Liver (tissue), 8 donors: ENCODE measurements at regions not wholly inside any gene's neighbourhood (a gene's known extent, or its start where the extent isn't known, plus 50 kb on each side); places are given as distances from the start of the nearest gene placed in this dataset.

Experiments
- DNase-seq: peaks from one replicate; pipeline ENCODE4 v3.0.0-alpha.2; 2017; ENCODE audit warnings: low spot score
- H3K27ac ChIP-seq, 2 donors: one replicate each; pipeline ENCODE4 v1.7.0; 2013; ENCODE audit warnings: inconsistent platforms in 2 of 2, low read length in 2 of 2, control low read depth in 1 of 2, low read depth in 1 of 2, mild to moderate bottlenecking in 1 of 2
- H3K27me3 ChIP-seq, 4 donors: one replicate each; pipeline versions ENCODE4 v1.6.1 to v1.7.0; 2013; ENCODE audit warnings: low read length in 3 of 4, inconsistent platforms in 1 of 4, mild to moderate bottlenecking in 1 of 4, moderate library complexity in 1 of 4; ENCODE audit not compliant: control insufficient read depth in 4 of 4, insufficient read depth in 4 of 4
- H3K36me3 ChIP-seq, 4 donors: one replicate each; pipeline versions ENCODE4 v1.6.1 to v1.7.0; 2013; ENCODE audit warnings: low read length in 3 of 4, mild to moderate bottlenecking in 3 of 4, low read depth in 1 of 4, moderate library complexity in 1 of 4; ENCODE audit not compliant: control insufficient read depth in 4 of 4, insufficient read depth in 3 of 4
- H3K4me1 ChIP-seq, 4 donors: one replicate each; pipeline versions ENCODE4 v1.6.1 to v1.7.0; 2013; ENCODE audit warnings: low read length in 3 of 4, mild to moderate bottlenecking in 3 of 4, moderate library complexity in 1 of 4; ENCODE audit not compliant: control insufficient read depth in 4 of 4, insufficient read depth in 4 of 4
- H3K4me3 ChIP-seq, 3 donors: one replicate each; pipeline versions ENCODE4 v1.6.1 to v1.7.0; 2013; ENCODE audit warnings: low read length in 3 of 3, control low read depth in 1 of 3, low read depth in 1 of 3, mild to moderate bottlenecking in 1 of 3
- H3K9ac ChIP-seq, 2 donors: one replicate each; pipeline ENCODE4 v1.7.0; 2013; ENCODE audit warnings: low read length in 2 of 2, mild to moderate bottlenecking in 2 of 2, moderate library complexity in 2 of 2, control low read depth in 1 of 2, low read depth in 1 of 2
- H3K9me3 ChIP-seq, 4 donors: one replicate each; pipeline versions ENCODE4 v1.6.1 to v1.7.0; 2013; ENCODE audit warnings: low read length in 3 of 4; ENCODE audit not compliant: control insufficient read depth in 4 of 4
- EGR1 ChIP-seq, 2 donors: IDR thresholded peaks; 2 replicates each; pipeline ENCODE4 v1.6.1; 2016 to 2018; ENCODE audit warnings: antibody characterized with exemption in 2 of 2, low read depth in 2 of 2
- FOXA1 ChIP-seq: IDR thresholded peaks from 2 replicates; pipeline ENCODE4 v1.6.1; 2016; ENCODE audit warnings: antibody characterized with exemption
- FOXA2 ChIP-seq: IDR thresholded peaks from 2 replicates; pipeline ENCODE4 v1.6.1; 2016; ENCODE audit warnings: antibody characterized with exemption
- GABPA ChIP-seq, 2 donors: IDR thresholded peaks in 1 of 2; conservative IDR thresholded peaks in 1 of 2; 2 replicates each; pipeline ENCODE4 v1.6.1; 2016; ENCODE audit warnings: antibody characterized with exemption in 2 of 2, mild to moderate bottlenecking in 1 of 2, moderate library complexity in 1 of 2
- HNF4A ChIP-seq, 2 donors: conservative IDR thresholded peaks; 2 replicates each; pipeline ENCODE4 v1.6.1; 2016; ENCODE audit warnings: antibody characterized with exemption in 2 of 2, mild to moderate bottlenecking in 2 of 2
- HNF4G ChIP-seq: IDR thresholded peaks from 2 replicates; pipeline ENCODE4 v1.6.1; 2016; ENCODE audit warnings: antibody characterized with exemption
- JUND ChIP-seq, 2 donors: IDR thresholded peaks; 2 replicates each; pipeline ENCODE4 v1.6.1; 2016; ENCODE audit warnings: antibody characterized with exemption in 2 of 2
- NR2F2 ChIP-seq: IDR thresholded peaks from 2 replicates; pipeline ENCODE4 v1.6.1; 2016; ENCODE audit warnings: antibody characterized with exemption
- RAD21 ChIP-seq, 2 donors: IDR thresholded peaks; 2 replicates each; pipeline ENCODE4 v1.6.1; 2016; ENCODE audit warnings: antibody characterized with exemption in 2 of 2, mild to moderate bottlenecking in 2 of 2
- RXRA ChIP-seq, 2 donors: IDR thresholded peaks; 2 replicates each; pipeline ENCODE4 v1.6.1; 2017 to 2018; ENCODE audit warnings: antibody characterized with exemption in 2 of 2, mild to moderate bottlenecking in 1 of 2
- SP1 ChIP-seq: IDR thresholded peaks from 2 replicates; pipeline ENCODE4 v1.6.1; 2018; ENCODE audit warnings: antibody characterized with exemption, mild to moderate bottlenecking
- TAF1 ChIP-seq: conservative IDR thresholded peaks from 2 replicates; pipeline ENCODE4 v1.6.1; 2016; ENCODE audit warnings: antibody characterized with exemption, mild to moderate bottlenecking
- YY1 ChIP-seq: IDR thresholded peaks from 2 replicates; pipeline ENCODE4 v1.6.1; 2016; ENCODE audit warnings: antibody characterized with exemption, mild to moderate bottlenecking
- WGBS: extraction: QIAGEN DNeasy Blood & Tissue Kit; methylation state at CpG from one replicate; pipeline ENCODE4 v1.1.7; 2013; 5-methylcytosine and 5-hydroxymethylcytosine counted together
- TF ChIP-seq, protein P1 (sequence below): fragments of 150-350 bp; IDR thresholded peaks from 2 replicates; pipeline ENCODE4 v1.5.1; 2017; ENCODE audit warnings: improper control_type of control experiment, low read depth, low read length; ENCODE audit not compliant: missing input control
- TF ChIP-seq, protein P2 (sequence below): IDR thresholded peaks from 2 replicates; pipeline ENCODE4 v1.6.1; 2016; ENCODE audit warnings: antibody characterized with exemption, mild to moderate bottlenecking
- TF ChIP-seq, protein P3 (sequence below): IDR thresholded peaks from 2 replicates; pipeline ENCODE4 v1.6.1; 2016; ENCODE audit warnings: antibody characterized with exemption
- TF ChIP-seq, protein P4 (sequence below): IDR thresholded peaks from 2 replicates; pipeline ENCODE4 v1.6.1; 2016; ENCODE audit warnings: antibody characterized with exemption
- TF ChIP-seq, protein P5 (sequence below): IDR thresholded peaks from 2 replicates; pipeline ENCODE4 v1.6.1; 2016; ENCODE audit warnings: antibody characterized with exemption
- donor health status: healthy.
- donor health status: healthy.
- donor health status: healthy.
- donor health status: healthy.
- donor health status: healthy.

DNA sequence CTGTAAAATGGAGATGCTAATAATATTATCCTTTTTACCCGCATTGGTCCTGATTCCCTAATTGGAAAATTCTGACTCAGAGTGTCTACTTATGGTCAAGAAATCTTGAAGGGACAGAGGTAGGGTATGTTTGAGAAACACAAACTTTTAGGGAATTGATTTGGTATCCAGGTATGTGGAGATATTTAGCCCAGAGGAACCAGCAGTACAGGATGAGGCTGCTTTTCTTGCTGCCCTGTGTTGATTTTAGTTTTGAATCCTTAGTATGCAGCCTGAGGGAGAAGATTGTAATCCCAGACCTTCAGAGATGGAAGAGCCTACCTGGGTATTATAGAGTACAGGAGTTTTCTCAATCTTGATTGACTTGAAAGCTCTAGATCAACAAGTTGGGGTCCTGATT lies 569.1 kb downstream of the PDCD6IP start:
- WGBS, result 72% methylated on average over 1 of the region's 1 CpG
- TF ChIP-seq HNF4A (conservative IDR thresholded peaks at IDR 0.05) (no peak), JUND (IDR thresholded peaks at IDR 0.05) (no peak), GABPA (IDR thresholded peaks at IDR 0.05 in 1 of 2, conservative IDR thresholded peaks at IDR 0.05 in 1 of 2) (no peak), RAD21 (IDR thresholded peaks at IDR 0.05) (no peak), YY1 (no peak), HNF4G (no peak), FOXA1 (no peak), RXRA (IDR thresholded peaks at IDR 0.05) (no peak)
- TF ChIP-seq, protein P1, sequence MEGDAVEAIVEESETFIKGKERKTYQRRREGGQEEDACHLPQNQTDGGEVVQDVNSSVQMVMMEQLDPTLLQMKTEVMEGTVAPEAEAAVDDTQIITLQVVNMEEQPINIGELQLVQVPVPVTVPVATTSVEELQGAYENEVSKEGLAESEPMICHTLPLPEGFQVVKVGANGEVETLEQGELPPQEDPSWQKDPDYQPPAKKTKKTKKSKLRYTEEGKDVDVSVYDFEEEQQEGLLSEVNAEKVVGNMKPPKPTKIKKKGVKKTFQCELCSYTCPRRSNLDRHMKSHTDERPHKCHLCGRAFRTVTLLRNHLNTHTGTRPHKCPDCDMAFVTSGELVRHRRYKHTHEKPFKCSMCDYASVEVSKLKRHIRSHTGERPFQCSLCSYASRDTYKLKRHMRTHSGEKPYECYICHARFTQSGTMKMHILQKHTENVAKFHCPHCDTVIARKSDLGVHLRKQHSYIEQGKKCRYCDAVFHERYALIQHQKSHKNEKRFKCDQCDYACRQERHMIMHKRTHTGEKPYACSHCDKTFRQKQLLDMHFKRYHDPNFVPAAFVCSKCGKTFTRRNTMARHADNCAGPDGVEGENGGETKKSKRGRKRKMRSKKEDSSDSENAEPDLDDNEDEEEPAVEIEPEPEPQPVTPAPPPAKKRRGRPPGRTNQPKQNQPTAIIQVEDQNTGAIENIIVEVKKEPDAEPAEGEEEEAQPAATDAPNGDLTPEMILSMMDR, result no peak
- TF ChIP-seq, protein P2, sequence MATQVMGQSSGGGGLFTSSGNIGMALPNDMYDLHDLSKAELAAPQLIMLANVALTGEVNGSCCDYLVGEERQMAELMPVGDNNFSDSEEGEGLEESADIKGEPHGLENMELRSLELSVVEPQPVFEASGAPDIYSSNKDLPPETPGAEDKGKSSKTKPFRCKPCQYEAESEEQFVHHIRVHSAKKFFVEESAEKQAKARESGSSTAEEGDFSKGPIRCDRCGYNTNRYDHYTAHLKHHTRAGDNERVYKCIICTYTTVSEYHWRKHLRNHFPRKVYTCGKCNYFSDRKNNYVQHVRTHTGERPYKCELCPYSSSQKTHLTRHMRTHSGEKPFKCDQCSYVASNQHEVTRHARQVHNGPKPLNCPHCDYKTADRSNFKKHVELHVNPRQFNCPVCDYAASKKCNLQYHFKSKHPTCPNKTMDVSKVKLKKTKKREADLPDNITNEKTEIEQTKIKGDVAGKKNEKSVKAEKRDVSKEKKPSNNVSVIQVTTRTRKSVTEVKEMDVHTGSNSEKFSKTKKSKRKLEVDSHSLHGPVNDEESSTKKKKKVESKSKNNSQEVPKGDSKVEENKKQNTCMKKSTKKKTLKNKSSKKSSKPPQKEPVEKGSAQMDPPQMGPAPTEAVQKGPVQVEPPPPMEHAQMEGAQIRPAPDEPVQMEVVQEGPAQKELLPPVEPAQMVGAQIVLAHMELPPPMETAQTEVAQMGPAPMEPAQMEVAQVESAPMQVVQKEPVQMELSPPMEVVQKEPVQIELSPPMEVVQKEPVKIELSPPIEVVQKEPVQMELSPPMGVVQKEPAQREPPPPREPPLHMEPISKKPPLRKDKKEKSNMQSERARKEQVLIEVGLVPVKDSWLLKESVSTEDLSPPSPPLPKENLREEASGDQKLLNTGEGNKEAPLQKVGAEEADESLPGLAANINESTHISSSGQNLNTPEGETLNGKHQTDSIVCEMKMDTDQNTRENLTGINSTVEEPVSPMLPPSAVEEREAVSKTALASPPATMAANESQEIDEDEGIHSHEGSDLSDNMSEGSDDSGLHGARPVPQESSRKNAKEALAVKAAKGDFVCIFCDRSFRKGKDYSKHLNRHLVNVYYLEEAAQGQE, result no peak
- TF ChIP-seq, protein P3, sequence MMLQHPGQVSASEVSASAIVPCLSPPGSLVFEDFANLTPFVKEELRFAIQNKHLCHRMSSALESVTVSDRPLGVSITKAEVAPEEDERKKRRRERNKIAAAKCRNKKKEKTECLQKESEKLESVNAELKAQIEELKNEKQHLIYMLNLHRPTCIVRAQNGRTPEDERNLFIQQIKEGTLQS, result no peak
- no peak overlapping the region for H3K27ac ChIP-seq
- peaks cover 0 to 1% (median 0%) of the 10 kb centered on the region in 4 donors for H3K9me3 ChIP-seq
- no peak overlapping the region for H3K9ac ChIP-seq
- DNase-seq, result no peak
- H3K4me1 ChIP-seq, result no peaks in the 10 kb centered on the region
- H3K27me3 ChIP-seq, result peaks cover 0 to 2% (median 0%) of the 10 kb centered on the region in 4 donors
- H3K4me3 ChIP-seq, result no peak overlapping the region
- no peaks in the 10 kb centered on the region for H3K36me3 ChIP-seq

DNA sequence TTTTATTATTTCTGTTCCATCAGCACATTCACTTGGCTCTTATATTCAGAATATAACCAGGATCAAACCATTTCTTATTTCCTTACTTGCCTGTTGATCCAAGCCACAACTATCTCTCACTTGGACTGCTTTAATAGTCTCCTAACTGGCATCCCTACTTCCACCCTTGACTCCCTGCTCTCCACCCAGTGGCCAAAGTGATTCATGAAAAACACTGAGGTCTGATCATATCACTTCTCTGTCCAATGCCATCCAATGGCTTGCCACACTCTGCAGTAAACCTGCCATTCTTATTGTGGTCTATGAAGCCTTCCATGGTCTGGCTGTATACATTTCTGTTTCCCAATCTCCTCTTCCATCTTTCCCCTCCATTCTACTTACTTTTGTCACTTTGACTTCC lies 576.1 kb downstream of the PDCD6IP start:
- Histone ChIP-seq H3K27me3 (no peaks in the 10 kb centered on the region), H3K4me1 (no peaks in the 10 kb centered on the region), H3K4me3 (no peak overlapping the region), H3K27ac (no peak overlapping the region), H3K9me3 (no peaks in the 10 kb centered on the region), H3K36me3 (no peaks in the 10 kb centered on the region), H3K9ac (no peak overlapping the region)
- no peak for DNase-seq
- TF ChIP-seq, protein P3, result no peak
- TF ChIP-seq HNF4G, result no peak
- TF ChIP-seq NR2F2, result no peak
- TF ChIP-seq, protein P1, result no peak
- TF ChIP-seq FOXA2, result no peak
- no peak for TF ChIP-seq YY1
- TF ChIP-seq JUND (IDR thresholded peaks at IDR 0.05), result no peak
- no peak for TF ChIP-seq RXRA (IDR thresholded peaks at IDR 0.05)
- TF ChIP-seq EGR1 (IDR thresholded peaks at IDR 0.05; ENCODE audit: low read depth in 2 of 2), result no peak
- TF ChIP-seq GABPA (IDR thresholded peaks at IDR 0.05 in 1 of 2, conservative IDR thresholded peaks at IDR 0.05 in 1 of 2), result no peak
- TF ChIP-seq SP1, result no peak
- no peak for TF ChIP-seq HNF4A (conservative IDR thresholded peaks at IDR 0.05)
- TF ChIP-seq, protein P2, result no peak
- TF ChIP-seq TAF1, result no peak
- no peak for TF ChIP-seq RAD21 (IDR thresholded peaks at IDR 0.05)
- TF ChIP-seq FOXA1, result no peak
- TF ChIP-seq, protein P4, sequence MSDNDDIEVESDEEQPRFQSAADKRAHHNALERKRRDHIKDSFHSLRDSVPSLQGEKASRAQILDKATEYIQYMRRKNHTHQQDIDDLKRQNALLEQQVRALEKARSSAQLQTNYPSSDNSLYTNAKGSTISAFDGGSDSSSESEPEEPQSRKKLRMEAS, result no peak
- TF ChIP-seq, protein P5, sequence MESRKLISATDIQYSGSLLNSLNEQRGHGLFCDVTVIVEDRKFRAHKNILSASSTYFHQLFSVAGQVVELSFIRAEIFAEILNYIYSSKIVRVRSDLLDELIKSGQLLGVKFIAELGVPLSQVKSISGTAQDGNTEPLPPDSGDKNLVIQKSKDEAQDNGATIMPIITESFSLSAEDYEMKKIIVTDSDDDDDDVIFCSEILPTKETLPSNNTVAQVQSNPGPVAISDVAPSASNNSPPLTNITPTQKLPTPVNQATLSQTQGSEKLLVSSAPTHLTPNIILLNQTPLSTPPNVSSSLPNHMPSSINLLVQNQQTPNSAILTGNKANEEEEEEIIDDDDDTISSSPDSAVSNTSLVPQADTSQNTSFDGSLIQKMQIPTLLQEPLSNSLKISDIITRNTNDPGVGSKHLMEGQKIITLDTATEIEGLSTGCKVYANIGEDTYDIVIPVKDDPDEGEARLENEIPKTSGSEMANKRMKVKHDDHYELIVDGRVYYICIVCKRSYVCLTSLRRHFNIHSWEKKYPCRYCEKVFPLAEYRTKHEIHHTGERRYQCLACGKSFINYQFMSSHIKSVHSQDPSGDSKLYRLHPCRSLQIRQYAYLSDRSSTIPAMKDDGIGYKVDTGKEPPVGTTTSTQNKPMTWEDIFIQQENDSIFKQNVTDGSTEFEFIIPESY, result no peak
